ENCODE measurements at regions not wholly inside any gene's neighbourhood (a gene's known extent, or its start where the extent isn't known, plus 50 kb on each side); places are given as distances from the start of the nearest gene placed in this dataset.

GRCh38 chr15:87322870-87323269, 933.7 kb downstream of the NTRK3 start:
- H3K9me3 ChIP-seq (ENCODE audit: low read depth) = no peaks in the 10 kb centered on the region
- H3K27ac ChIP-seq = no peak overlapping the region
- DNase-seq (ENCODE audit: low read depth in 1 of 2, low spot score in 1 of 2) = no peak
- H3K4me1 ChIP-seq (ENCODE audit: low read depth) = no peaks in the 10 kb centered on the region
- H3K27me3 ChIP-seq = no peaks in the 10 kb centered on the region
- no peak overlapping the region for H3K4me3 ChIP-seq
- no peaks in the 10 kb centered on the region for H3K36me3 ChIP-seq
- no peak for TF ChIP-seq CTCF (IDR thresholded peaks at IDR 0.05; ENCODE audit: low read depth, low read length)

GRCh38 chr15:87322265-87322664, 934.3 kb downstream of the NTRK3 start:
- no peak for TF ChIP-seq CTCF (IDR thresholded peaks at IDR 0.05; ENCODE audit: low read depth, low read length)

GRCh38 chr15:87317900-87318299, 938.6 kb downstream of the NTRK3 start:
- no peak for DNase-seq (ENCODE audit: low read depth in 1 of 2, low spot score in 1 of 2)
- Histone ChIP-seq H3K27me3 (no peaks in the 10 kb centered on the region), H3K9me3 (ENCODE audit: low read depth) (no peaks in the 10 kb centered on the region), H3K4me1 (ENCODE audit: low read depth) (no peaks in the 10 kb centered on the region), H3K4me3 (no peak overlapping the region), H3K36me3 (no peaks in the 10 kb centered on the region), H3K27ac (no peak overlapping the region)
- no peak for TF ChIP-seq CTCF (IDR thresholded peaks at IDR 0.05; ENCODE audit: low read depth, low read length)

More at GRCh38 chr15:87322265-87322664, 934.3 kb downstream of the NTRK3 start:
- H3K4me1 ChIP-seq (ENCODE audit: low read depth) = no peaks in the 10 kb centered on the region
- no peaks in the 10 kb centered on the region for H3K27me3 ChIP-seq
- H3K4me3 ChIP-seq = no peak overlapping the region
- no peak for DNase-seq (ENCODE audit: low read depth in 1 of 2, low spot score in 1 of 2)
- H3K9me3 ChIP-seq (ENCODE audit: low read depth) = no peaks in the 10 kb centered on the region
- H3K36me3 ChIP-seq = no peaks in the 10 kb centered on the region
- no peak overlapping the region for H3K27ac ChIP-seq

GRCh38 chr15:87312221-87312620, 944.3 kb downstream of the NTRK3 start:
- Histone ChIP-seq H3K27ac (no peak overlapping the region), H3K4me3 (no peak overlapping the region), H3K9me3 (ENCODE audit: low read depth) (no peaks in the 10 kb centered on the region), H3K27me3 (no peaks in the 10 kb centered on the region), H3K36me3 (no peaks in the 10 kb centered on the region), H3K4me1 (ENCODE audit: low read depth) (no peaks in the 10 kb centered on the region)
- TF ChIP-seq CTCF (IDR thresholded peaks at IDR 0.05; ENCODE audit: low read depth, low read length) = no peak
- no peak for DNase-seq (ENCODE audit: low read depth in 1 of 2, low spot score in 1 of 2)

- no peak for DNase-seq (ENCODE audit: low read depth in 1 of 2, low spot score in 1 of 2)
- Histone ChIP-seq H3K4me1 (ENCODE audit: low read depth) (no peaks in the 10 kb centered on the region), H3K4me3 (no peak overlapping the region), H3K9me3 (ENCODE audit: low read depth) (no peaks in the 10 kb centered on the region), H3K27me3 (no peaks in the 10 kb centered on the region), H3K36me3 (no peaks in the 10 kb centered on the region), H3K27ac (no peak overlapping the region)
- TF ChIP-seq CTCF (IDR thresholded peaks at IDR 0.05; ENCODE audit: low read depth, low read length) = no peak
Observed at GRCh38 chr15:87300146-87300545, 956.4 kb downstream of the NTRK3 start.

GRCh38 chr15:87294854-87295253, 961.7 kb downstream of the NTRK3 start:
- Histone ChIP-seq H3K4me3 (no peak overlapping the region), H3K9me3 (ENCODE audit: low read depth) (no peaks in the 10 kb centered on the region), H3K4me1 (ENCODE audit: low read depth) (no peaks in the 10 kb centered on the region), H3K27me3 (no peaks in the 10 kb centered on the region), H3K27ac (no peak overlapping the region), H3K36me3 (no peaks in the 10 kb centered on the region)
- no peak for DNase-seq (ENCODE audit: low read depth in 1 of 2, low spot score in 1 of 2)
- TF ChIP-seq CTCF (IDR thresholded peaks at IDR 0.05; ENCODE audit: low read depth, low read length) = no peak

All from cardiac muscle cell (in vitro differentiated cells and primary cell).